Suprapubic skin (tissue), 4 donors: ENCODE measurements at regions not wholly inside any gene's neighbourhood (a gene's known extent, or its start where the extent isn't known, plus 50 kb on each side); places are given as distances from the start of the nearest gene placed in this dataset.

ENCODE experiments used
- DNase-seq, 2 donors: peaks; one replicate each; pipeline ENCODE4 v3.0.0-alpha.2; 2019; ENCODE audit warnings: low spot score in 2 of 2
- H3K27ac ChIP-seq: fragments of 200-600 bp; sonication (generic); one replicate; pipeline ENCODE4 v1.5.1; 2019
- H3K27me3 ChIP-seq: fragments of 200-600 bp; sonication (generic); one replicate; pipeline ENCODE4 v1.5.1; 2019
- H3K36me3 ChIP-seq: fragments of 200-600 bp; sonication (generic); one replicate; pipeline ENCODE4 v1.5.1; 2019
- H3K4me1 ChIP-seq: fragments of 200-600 bp; sonication (generic); one replicate; pipeline ENCODE4 v1.5.1; 2019
- H3K4me3 ChIP-seq: fragments of 200-600 bp; sonication (generic); one replicate; pipeline ENCODE4 v1.5.1; 2019; ENCODE audit warnings: mild to moderate bottlenecking
- H3K9me3 ChIP-seq: fragments of 200-600 bp; sonication (generic); one replicate; pipeline ENCODE4 v1.5.1; 2019
- CTCF ChIP-seq, 2 donors: fragments of 200-600 bp in 1 of 2; fragments of 450-650 bp in 1 of 2; sonication (generic) in 1 of 2; IDR thresholded peaks; one replicate each; pipeline ENCODE4 v1.5.1; 2016 to 2019; ENCODE audit warnings: antibody characterized with exemption in 2 of 2, mild to moderate bottlenecking in 1 of 2, moderate library complexity in 1 of 2
- EP300 ChIP-seq: sonication (generic); formaldehyde crosslinking; IDR thresholded peaks from one replicate; pipeline ENCODE4 v1.6.1; 2017; ENCODE audit warnings: antibody characterized with exemption
- POLR2A ChIP-seq, 2 donors: fragments of 450-650 bp; IDR thresholded peaks; one replicate each; pipeline ENCODE4 v1.6.1; 2017; ENCODE audit warnings: antibody characterized with exemption in 2 of 2, mild to moderate bottlenecking in 2 of 2, moderate library complexity in 2 of 2
- POLR2AphosphoS5 ChIP-seq, 3 donors: sonication (generic); formaldehyde crosslinking; IDR thresholded peaks; one replicate each; pipeline ENCODE4 v1.6.1; 2017; ENCODE audit warnings: antibody characterized with exemption in 3 of 3
- WGBS: methylation state at CpG from one replicate; pipeline ENCODE4 v1.1.5; 2018; 5-methylcytosine and 5-hydroxymethylcytosine counted together

DNA sequence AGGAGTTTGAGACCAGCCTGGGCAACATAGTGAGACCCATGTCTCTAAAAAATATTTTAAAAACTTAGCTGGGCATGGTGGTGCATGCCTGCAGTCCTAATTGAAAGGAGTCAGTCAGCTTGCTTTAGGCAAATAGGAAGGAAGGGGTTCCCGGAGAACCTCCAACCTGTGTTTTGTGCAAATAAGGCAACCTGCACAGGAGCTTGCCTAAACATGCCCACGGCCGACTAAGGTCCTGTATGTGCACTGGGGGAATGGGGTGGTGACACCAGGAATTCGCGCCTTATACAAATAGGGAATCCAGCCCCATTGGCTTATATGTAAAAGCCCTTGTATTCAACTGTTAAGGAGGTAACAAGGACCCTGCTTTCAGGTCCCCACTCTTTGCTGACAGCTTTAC, 429.2 kb upstream of the ZP4 start:
- Histone ChIP-seq H3K36me3 (no peaks in the 10 kb centered on the region), H3K4me1 (no peaks in the 10 kb centered on the region), H3K27me3 (no peaks in the 10 kb centered on the region), H3K4me3 (no peak overlapping the region), H3K9me3 (no peaks in the 10 kb centered on the region), H3K27ac (no peak overlapping the region)
- TF ChIP-seq EP300 (no peak), POLR2AphosphoS5 (IDR thresholded peaks at IDR 0.05) (no peak), CTCF (IDR thresholded peaks at IDR 0.05) (no peak), POLR2A (IDR thresholded peaks at IDR 0.05) (no peak)
- 55% methylated on average over 5 of the region's 5 CpGs for WGBS
- no peak for DNase-seq

DNA sequence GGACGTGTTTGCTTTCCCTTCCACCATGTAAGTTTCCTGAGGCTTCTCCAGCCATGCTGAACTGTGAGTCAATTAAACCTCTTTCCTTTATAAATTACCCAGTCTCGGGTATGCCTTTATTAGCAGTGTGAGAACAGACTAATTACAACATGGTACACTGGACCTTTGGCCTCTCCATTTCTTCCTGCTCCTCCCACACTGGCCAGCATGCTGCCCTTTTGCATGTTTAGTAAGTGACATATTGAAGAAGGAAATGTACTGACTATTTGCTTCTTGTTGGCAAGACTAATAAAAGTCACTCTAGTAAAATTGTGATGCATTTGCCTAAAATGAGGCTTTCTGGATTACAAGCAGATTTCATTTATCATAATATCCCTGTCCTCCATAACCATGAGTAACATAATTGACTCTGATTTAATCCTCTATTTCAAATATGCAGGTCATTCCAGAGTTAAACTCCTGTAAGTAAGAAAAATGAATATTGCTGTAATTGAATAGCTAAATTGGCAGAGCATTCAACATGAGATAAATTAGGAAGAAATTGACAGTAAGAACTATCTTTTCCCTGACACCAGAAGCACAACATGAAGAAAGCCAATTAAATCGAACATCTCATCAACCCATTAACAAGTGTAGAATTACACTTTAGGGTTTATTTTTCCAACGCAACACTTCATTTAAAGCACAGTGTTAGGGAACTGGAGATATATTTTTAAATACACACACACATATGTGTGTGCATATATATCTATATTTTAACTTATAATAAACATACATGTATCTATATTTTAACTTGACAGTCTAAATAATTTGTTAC, 427.8 kb upstream of the ZP4 start:
- no peaks in the 10 kb centered on the region for H3K27me3 ChIP-seq
- DNase-seq = no peak
- H3K9me3 ChIP-seq = no peaks in the 10 kb centered on the region
- no peak overlapping the region for H3K4me3 ChIP-seq
- H3K4me1 ChIP-seq = no peaks in the 10 kb centered on the region
- no peaks in the 10 kb centered on the region for H3K36me3 ChIP-seq
- 68% methylated on average over 4 of the region's 4 CpGs for WGBS
- no peak overlapping the region for H3K27ac ChIP-seq
- no peak for TF ChIP-seq EP300
- no peak for TF ChIP-seq POLR2A (IDR thresholded peaks at IDR 0.05)
- TF ChIP-seq POLR2AphosphoS5 (IDR thresholded peaks at IDR 0.05) = no peak
- TF ChIP-seq CTCF (IDR thresholded peaks at IDR 0.05) = no peak

- 84% methylated on average over 1 of the region's 1 CpG for WGBS
- no peaks in the 10 kb centered on the region for H3K36me3 ChIP-seq
- no peak for TF ChIP-seq CTCF (IDR thresholded peaks at IDR 0.05)
- no peak for TF ChIP-seq POLR2AphosphoS5 (IDR thresholded peaks at IDR 0.05)
- H3K9me3 ChIP-seq = no peaks in the 10 kb centered on the region
- no peak overlapping the region for H3K4me3 ChIP-seq
- no peaks in the 10 kb centered on the region for H3K4me1 ChIP-seq
- DNase-seq = no peak
- H3K27me3 ChIP-seq = no peaks in the 10 kb centered on the region
- H3K27ac ChIP-seq = no peak overlapping the region
Measured at GRCh38 chr1:238312969-238313368, 422.2 kb upstream of the ZP4 start.

DNA sequence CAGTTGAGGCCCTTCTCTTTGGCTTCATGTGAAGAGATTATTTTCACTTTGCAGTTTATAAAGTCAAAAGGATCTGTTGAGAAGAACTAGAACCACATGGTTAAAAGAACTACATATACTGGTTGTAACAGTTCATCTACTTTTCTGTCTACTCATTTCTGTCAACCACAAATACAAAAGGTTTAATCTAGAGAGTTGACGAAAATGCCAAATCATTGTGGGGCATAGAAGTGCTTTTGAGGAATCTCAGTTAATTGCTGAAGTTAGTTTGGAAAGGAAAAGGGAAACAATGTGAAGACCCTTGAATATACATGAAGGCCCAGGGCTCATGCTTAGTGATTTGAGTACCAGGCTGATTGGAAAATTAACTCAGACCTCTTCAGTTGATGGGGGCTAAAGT, 415.7 kb upstream of the ZP4 start:
- WGBS = 78% methylated on average over 1 of the region's 1 CpG
- Histone ChIP-seq H3K27me3 (no peaks in the 10 kb centered on the region), H3K36me3 (no peaks in the 10 kb centered on the region), H3K4me1 (no peaks in the 10 kb centered on the region), H3K4me3 (no peak overlapping the region), H3K27ac (no peak overlapping the region), H3K9me3 (no peaks in the 10 kb centered on the region)
- DNase-seq = no peak
- TF ChIP-seq EP300 (no peak), POLR2A (IDR thresholded peaks at IDR 0.05) (no peak), CTCF (IDR thresholded peaks at IDR 0.05) (no peak), POLR2AphosphoS5 (IDR thresholded peaks at IDR 0.05) (no peak)

DNA sequence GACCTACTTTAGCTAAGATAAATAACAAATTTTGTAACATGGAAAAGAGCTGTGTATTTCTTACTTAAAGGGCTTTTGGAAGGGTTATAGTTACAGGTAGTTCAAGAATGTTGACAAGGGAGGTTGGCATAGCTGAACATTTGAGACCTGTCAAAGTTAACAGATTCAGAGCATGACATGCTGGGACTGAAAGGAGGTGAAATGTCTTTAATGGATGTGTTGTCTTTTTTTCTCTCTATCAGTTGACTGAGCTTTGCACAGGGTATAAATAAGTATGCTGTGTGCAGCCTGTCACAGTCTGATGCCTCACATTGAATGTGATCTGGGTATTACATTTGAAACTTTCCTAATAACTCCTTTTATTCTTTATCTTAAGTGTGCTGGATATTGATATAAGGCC, 411.9 kb upstream of the ZP4 start:
- no peak for TF ChIP-seq POLR2A (IDR thresholded peaks at IDR 0.05)
- no peak for TF ChIP-seq CTCF (IDR thresholded peaks at IDR 0.05)
- no peak for TF ChIP-seq POLR2AphosphoS5 (IDR thresholded peaks at IDR 0.05)
- TF ChIP-seq EP300 = no peak
- no peak overlapping the region for H3K4me3 ChIP-seq
- DNase-seq = no peak

More for the DNA sequence above, 411.9 kb upstream of the ZP4 start:
- Histone ChIP-seq H3K36me3 (no peaks in the 10 kb centered on the region), H3K4me1 (no peaks in the 10 kb centered on the region), H3K27me3 (no peaks in the 10 kb centered on the region), H3K27ac (no peak overlapping the region), H3K9me3 (no peaks in the 10 kb centered on the region)
